Stimulated activated CD8-positive, alpha-beta memory T cell treated with anti-CD3 and anti-CD28 coated beads, Interleukin-15, amount 100 ng/mL, for 48 hours (primary cell): ENCODE measurements at regions not wholly inside any gene's neighbourhood (a gene's known extent, or its start where the extent isn't known, plus 50 kb on each side); places are given as distances from the start of the nearest gene placed in this dataset.

Source experiments
- DNase-seq, 2 donors: peaks; one replicate each; pipeline ENCODE4 v3.0.0-alpha.2; 2020; ENCODE audit warnings: low read depth in 2 of 2

DNA sequence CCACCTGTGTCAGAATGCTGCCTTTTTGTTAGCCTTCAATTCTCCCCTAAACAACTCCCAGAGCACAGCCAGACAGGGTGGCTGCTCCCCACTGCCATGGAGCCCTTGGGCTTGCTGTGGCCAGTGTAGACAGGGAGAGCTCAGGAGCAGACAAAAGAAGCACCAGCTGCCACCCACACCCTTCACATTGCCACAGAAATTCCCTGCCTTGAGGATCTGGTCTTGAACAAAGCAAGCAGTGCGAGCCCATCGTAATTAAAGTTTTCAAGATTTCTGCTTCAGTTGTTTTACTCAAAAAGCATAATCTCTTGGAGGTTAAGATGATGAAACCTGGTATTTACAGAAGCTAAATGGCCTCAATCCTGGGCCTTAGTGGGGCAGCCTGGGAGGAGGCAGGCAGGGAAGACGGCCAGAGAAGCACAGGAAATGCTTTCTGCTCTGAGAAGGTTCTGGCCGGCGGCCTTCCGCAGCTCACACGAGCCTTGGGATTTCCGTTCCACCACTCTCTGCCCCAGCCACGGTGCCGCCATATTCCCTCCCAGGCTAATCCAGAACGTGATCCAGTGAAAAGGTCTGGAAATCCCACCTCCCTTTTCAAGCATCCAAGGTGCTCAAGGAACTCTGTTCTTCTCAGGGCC, 535.2 kb downstream of the BCL11B start:
- DNase-seq = no peak

DNA sequence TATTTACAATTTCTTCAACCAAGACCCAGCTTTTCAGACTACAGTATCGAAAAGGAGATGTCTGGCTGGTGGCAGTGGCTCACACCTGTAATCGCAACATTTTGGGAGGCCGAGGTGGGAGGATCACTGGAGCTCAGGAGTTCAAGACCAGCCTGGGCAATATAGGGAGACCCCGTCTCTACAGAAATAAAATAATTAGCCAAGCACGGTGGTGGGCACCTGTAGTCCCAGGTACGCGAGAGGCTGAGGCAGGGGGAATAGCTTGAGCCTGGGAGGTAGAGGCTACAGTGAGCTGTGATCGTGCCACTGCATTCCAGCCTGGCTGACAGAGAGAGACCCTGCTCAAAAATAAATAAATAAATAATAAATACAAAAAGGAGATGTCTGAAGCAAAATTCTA, 530.5 kb downstream of the BCL11B start:
- DNase-seq = no peak

DNA sequence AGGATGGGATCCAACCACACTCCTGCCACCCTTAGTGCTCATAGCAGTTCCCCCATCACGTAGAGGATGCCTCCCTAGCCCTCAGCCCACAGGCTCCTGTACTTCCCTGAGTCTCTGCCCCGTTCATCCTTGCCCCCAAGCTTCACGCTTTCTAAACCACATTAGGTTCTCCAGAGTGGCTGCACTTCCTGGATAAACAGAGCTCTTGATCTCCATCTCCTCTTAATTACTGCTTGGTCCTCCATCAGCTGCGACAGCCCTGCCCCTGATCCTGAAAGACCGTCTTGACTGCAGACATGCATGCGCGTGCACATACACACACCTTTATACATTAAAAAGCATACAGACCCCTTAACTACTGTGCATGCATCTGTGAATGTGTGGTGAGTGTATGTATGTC, 530.0 kb downstream of the BCL11B start:
- DNase-seq = no peak

DNA sequence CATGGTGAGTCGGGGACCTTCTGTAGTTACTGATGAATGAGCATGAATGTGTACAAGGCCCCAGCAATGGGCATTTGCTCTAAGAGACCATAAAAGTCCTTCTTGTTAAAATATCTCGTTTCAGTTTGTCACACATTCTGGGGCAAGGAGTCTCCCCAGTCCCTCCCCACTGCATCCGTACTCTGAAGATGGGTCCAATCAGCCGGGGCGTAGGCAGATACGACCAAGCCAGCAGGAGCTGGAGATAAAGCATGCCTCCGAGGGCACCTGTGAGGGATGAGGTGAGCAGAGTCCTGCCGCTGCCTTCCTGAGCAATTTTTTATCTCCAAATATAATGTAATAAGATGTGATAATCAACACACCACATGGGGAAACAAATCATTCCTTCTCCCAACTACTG, 528.5 kb downstream of the BCL11B start:
- no peak for DNase-seq

DNA sequence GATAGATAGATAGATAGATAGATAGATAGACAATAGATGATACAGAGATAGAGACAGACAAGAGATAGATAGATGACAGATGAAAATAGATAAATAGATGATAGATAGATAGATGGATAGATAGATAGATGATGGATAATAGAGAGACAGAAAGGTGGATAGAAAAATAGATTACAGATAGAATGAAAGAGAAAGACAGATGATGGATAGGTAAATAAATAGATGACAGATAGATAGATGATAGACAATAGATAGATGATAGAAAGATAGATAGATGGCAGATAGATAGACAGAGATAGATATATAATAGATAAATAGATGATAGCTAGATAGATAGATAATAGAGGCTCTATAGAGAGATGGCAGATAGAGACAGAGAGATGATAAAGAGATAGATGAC, 523.0 kb downstream of the BCL11B start:
- DNase-seq = no peak

DNA sequence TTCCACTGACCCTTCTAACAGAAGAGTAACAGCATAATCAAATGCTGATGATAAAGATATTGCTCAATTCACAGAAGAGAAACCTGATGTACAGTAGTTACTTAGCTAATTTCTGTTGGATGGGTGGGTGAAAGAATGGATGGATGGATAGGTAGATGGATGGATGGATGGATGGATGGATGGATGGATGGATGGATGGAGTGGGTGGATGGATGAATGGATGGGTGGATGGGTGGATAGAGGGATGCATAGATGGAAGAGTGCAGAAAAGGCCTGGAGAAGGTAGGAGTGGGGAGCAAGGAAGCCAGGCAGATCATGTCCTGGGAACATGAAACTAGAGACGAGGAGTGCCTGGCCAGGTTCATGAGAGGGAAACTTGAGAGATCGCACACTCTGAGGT, 520.9 kb downstream of the BCL11B start:
- DNase-seq = no peak

DNA sequence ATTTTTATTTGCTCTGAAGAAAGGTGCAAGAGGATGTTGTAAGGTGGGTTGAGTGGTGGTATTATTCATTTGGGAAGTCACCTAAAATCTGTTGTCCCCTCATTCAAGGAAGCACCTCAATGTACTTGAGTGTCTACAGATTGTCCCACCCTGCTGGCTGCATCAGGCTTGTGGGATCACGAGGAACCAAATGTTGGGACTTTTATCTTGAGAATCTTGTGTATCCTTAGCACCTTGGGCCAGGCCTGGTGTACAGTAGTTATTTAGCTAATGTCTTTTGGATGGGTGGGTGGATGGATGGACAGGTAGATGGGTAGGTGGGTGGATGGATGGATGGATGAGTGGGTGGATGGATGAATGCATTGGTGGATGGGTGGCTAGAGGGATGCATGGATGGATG, 519.3 kb downstream of the BCL11B start:
- DNase-seq = no peak

DNA sequence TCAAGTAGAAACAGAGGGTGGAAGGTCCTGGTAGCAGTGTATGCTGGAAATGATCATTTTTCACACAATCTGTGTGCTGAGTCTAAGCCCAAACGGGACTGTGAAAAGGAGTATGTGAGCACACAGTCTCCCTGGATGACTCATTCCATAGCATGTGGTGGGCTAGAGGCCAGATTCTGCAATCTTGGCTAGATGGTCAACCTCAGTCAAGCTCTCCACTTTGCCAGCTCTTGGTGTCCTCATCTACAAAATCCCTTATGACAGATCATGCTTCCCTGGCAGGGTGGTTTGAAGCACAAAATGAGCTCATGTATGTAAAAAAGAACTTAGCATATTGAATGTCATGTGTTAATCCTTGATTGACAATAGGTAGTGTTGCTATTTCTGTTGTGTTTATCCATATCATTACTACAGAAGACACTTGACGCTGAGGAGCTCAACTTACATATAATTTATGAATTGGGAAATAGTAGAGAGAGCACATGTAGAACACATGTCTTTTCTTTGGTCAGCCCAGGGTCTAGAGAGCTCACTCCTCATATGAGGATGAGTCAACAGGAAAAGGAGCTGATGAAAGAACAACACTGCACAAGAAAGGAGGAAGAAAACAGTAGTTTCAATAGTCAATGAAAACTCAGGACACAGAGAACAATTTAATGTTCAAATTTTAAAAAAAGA, 517.5 kb downstream of the BCL11B start:
- DNase-seq = no peak

DNA sequence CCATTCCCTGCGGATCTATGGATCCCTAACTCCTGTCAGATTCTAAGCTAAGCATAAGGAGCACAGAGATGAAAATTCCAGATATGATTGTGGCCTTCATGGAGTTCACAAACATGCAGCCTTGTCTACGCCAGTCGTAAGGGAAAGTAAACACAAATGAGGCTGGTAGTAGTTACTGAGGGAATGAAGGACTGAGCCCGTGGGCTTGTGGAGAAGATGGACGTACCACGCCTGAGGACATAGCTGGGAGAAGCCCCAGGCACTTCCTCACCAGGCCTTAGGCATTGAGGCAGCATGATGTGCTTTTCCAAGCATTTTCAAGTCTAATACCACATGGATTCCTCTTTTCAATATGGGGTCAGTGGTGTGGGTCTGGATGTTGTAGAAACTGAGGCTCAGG, 515.2 kb downstream of the BCL11B start:
- no peak for DNase-seq

DNA sequence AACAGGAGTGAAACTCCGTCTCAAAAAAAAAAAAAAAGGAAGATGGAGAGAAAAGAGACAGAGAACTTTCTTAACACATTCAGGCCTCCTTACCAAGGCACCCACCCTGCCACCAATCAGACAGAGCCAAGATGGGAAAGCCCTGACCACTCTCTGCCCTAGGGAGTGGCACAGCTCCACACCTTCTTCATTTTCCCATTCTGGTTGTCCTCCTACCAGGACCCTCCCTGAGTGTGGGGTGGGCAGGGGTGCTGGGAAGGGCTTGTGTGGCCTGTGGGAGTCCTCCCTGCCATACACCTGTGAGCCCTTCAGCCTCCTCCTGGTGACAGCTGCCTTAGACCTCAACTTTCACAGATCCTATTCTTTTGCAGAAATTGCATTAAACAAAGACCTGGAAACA, 513.6 kb downstream of the BCL11B start:
- DNase-seq = no peak

DNA sequence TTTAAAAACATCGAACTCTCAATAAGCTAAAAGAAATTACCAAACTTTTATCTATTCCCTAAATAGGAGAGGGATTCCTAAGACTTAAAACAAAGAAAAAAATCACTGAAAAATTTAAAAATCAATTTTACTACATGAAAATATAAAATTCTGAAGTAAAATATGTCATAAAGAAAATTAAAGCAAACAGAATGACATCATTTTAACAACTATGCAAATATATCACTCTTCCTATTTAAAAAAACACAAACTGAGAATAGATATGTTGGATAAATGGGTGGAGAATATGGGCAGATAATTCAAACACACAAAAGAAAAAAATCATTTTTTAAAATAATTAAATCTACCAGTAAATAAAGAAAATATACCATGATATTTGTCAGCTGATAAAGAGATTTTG, 510.0 kb downstream of the BCL11B start:
- DNase-seq = no peak

DNA sequence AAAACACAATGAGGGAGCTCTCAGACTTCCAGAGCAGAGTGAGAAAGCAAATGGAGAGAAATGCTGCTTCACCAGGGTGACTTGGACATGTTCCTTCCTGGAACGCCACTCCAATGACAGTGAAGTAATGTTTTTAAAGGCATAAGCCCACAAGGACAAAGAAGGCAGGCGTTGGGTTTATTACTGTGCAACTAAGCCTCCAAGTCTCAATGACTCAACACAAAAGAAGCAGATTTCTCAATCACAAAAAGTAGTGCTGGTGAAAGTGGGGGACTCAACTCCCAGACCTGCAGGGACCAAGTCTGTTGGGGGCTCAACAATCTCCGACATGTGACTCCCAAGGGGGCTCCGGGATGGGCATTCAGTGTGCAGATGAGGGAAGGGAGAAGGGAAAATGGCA, 505.2 kb downstream of the BCL11B start:
- DNase-seq = no peak

DNA sequence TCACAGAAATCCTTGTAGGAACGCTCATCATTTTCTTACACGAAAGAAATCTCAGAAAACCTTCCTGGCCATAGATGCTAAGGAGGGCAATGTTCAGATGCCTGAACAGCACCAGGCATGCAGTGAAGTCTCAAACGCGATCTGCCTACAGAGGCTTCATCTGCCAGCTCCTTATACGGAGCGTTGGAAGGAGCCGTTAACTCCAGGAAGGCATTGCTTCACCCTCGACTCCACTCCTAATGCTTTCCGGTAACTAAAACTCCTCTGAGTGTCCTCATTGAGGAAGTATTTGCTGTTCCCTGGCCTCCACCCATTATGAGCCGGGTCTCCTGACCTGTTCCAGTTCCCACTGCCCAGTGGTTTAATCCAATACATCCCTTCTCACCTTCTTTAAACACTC, 502.7 kb downstream of the BCL11B start:
- DNase-seq = no peak

DNA sequence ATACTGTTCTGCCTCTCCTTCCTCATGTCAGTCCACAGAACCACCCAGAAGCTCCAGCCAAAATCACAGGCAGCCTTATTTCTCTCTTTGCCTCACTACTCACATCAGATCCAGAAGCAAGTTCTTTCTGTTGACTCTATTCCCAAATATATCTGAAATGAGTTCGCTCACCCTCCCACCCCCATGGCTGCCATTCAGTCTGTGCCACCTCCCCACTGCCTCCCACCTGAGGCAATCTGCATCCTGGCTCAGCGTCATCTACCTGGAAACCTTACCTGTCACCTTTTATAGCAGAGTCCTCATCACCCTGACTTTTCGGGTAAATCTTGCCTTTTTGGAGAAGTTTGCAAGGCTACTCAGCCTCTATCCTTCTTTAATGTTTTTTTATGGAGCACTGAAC, 501.8 kb downstream of the BCL11B start:
- no peak for DNase-seq

DNA sequence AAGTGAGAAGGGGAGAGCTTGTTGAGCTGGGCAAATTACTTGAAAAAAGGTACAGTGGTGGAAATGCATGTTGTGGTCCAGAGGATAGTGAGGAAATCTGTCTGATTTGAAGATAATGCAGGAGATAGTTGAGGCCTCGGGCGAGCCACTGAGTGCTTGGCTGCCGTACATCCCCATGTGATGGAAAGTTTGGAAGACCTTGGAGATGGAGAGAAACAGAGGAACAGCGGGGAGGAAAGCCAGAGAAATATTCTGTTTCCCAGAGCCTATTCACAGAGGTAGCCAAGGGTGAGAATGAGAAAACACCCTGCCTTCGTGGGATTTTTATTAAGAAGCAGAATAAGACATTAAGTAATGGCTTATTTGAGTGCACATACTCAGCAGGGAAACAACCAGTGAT, 498.2 kb downstream of the BCL11B start:
- no peak for DNase-seq

DNA sequence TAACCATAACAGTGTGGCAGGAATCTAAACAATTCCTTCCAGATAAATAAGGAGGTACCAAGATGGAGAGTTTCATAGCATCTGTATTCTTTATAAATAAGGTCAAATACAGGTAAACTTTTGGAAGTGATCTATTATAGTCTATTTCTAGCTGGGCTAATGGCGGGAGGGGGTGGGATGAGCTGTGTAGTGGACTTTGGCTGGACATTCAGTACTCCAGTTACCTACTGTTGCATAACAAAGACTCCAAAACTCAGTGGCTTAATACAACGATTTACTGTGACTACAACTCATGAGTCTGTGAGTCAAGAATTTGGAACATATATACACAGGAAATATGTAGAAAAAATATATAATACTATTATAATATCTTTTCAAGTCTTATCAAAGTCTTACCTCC, 496.1 kb downstream of the BCL11B start:
- DNase-seq = no peak

DNA sequence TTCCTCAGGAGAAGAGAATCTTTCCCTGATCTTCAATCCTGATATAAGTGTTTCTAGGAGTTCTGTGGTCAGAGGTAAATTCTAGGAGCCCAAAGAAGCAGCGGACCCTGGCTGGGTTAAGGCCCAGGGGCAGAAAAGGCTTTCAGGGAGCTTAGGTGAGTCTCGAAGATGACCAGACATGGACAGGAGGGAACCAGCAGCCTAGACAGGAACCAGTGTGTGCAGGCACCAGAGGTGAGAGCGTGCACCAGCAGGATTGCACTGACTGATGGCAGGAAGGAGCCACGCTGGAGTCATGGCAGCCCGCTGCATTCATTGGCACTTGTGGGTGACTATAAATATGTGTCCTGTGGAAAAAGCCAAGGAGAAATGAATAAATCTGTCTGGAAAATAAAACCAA, 489.9 kb downstream of the BCL11B start:
- no peak for DNase-seq

DNA sequence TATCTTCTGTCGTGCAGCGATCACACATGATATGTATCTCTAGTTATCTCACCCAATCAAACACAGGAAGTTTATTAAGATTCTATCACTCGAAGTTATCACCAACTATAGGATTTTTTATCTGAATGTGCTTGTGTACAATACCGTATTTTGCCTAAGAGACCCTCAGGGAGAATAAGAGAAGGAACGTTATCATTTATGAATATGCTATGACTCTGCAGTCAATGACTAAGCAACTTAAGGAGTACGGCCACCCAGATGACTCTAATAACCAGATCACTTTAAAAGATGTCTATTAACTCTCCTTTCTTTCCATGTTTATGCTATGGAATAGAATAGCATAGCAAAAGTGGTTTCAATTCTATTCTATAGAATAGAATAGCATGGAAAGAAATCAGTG, 486.4 kb downstream of the BCL11B start:
- no peak for DNase-seq

DNA sequence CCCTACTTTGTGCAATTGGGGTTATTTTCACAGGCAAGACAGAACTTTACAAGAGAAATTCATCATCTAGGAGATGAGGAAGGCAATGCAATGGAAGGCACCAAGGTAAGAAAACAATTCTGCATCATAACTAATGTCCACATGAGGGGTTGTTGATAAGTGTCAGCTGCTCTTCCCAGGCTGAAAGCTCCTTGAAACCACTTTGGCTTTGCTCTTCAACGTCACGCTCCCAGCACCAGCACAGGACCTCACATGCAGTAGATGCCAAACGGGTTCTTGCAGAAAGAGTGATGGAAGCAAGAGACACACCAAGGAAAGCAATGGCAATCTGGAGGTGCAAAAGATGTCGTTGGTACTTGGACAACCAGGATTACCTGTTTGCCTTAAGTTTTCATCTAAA, 485.5 kb downstream of the BCL11B start:
- DNase-seq = no peak

DNA sequence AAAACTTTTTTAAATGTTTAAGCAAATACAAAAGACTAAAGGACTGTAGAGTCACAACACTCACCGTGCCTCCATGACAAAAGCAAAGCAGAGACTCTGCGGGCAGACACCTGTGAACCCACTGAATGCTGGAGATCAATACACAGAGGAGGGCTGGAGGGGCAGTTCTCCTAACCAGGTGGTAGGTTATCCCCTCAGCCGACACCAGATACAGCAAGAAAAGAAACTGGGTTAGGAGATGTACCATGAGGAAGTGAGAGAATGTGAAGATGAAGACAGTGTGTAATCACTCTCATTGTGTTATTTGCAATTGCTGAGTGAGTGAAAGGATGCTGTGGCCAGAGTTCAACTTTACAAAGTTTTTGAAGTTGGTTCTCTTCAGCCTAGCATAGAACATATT, 480.3 kb downstream of the BCL11B start:
- no peak for DNase-seq

DNA sequence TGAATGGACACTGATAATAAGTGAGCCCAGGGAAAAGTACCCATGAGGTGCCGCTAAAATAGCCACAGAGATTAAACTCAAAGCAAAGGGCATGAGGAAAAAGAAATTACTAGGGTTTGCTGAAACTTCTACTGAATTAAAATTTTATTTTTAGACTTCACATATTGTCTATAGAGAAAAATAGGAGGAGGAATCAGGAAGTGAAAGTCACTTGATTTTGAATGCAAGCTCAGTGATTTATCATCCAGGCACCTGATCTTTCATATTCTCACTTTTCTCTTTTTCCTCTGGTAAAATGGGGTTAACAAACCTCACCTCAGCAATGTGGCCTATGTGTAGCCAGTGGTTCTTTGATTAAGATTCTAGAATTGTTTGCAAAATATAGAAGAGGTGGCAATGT, 479.8 kb downstream of the BCL11B start:
- DNase-seq = no peak

DNA sequence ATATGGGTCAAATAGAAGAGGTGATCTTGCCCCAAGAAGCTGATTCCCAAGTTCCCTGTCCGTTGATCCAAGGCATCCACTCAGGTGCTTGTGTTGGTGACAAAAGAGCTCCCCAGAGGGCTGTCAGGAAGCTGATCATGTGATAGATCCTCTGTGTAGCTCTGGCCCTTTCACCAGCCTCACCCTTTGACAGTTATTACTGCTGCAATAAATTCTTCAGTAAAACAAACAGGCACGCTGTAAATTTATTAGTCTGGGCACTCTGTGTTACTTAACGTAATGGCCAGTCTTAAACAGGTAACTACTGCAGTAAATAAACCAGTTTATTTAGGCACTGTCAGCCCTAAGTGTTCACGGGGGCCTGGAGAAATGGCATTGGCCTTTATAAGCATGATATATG, 473.9 kb downstream of the BCL11B start:
- DNase-seq = no peak

DNA sequence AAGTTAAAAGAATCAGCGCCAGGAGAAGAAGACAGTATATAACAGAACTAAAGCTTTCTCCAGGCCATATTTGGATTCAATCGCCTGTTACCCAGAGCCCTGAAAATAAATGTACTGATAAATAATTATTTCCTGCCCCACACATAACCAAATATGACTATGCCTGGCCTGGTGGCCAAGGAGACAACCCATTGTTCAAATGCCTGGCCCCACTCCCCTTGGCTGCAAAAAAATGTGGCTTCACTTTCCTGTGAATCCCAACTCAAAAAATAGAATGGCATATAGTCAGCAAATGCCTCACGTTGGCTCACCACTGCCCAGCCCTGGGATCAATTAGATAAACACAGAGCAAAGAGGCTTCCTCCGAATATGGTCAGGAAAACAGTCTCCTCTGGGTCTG, 472.1 kb downstream of the BCL11B start:
- no peak for DNase-seq

DNA sequence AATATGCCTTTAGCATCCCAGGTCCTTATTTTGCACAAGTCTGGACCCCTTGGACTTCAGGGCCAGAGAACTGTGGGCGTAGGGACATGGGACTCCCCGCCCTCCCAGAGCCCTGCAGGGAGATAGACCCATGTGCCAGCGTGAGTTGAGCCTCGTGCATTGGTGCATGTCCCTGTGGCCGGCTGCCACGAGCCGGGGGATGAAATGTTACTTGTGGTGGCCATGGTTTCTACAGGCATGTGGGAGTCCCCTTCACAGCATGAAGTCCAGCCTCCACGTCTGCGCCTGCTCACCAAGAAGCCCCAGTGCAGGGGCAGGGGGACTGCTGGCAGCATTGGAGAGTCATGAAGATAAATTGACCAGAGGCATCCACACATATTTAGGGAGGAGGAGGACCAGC, 470.0 kb downstream of the BCL11B start:
- DNase-seq = no peak
